NCI-H1930 (cell line): ENCODE measurements at regions not wholly inside any gene's neighbourhood (a gene's known extent, or its start where the extent isn't known, plus 50 kb on each side); places are given as distances from the start of the nearest gene placed in this dataset.
"Not testable (repeated sequence)": the region's sequence is repeated elsewhere in the genome, so short reads cannot be mapped to it uniquely, and the experiment has no call there.

Experiments
- DNase-seq, 2 experiments: peaks; one replicate each; lab custom pipeline; 2025; lab: John Stamatoyannopoulos, UW

DNA sequence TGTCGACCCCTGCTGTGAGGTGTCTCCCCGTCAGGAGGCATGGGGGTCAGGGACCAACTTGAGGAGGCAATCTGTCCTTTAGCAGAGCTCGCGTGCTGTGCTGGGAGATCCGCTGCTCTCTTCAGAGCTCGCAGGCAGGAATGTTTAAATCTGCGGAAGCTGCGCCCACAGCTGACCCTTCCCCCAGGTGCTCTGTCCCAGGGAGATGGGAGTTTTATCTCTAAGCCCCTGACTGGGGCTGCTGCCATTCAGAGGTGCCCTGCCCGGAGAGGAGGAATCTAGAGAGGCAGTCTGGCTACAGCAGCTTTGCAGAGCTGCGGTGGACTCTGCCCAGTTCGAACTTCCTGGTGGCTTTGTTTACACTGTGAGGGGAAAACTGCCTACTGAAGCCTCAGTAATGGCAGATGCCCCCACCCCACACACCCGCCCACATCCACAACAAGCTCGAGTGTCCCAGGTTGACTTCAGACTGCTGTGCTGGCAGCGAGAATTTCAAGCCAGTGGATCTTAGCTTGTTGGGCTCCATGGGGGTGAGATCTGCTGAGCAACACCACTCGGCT is 133.1 kb downstream of the CENPC start:
- DNase-seq, result not testable (repeated sequence)

DNA sequence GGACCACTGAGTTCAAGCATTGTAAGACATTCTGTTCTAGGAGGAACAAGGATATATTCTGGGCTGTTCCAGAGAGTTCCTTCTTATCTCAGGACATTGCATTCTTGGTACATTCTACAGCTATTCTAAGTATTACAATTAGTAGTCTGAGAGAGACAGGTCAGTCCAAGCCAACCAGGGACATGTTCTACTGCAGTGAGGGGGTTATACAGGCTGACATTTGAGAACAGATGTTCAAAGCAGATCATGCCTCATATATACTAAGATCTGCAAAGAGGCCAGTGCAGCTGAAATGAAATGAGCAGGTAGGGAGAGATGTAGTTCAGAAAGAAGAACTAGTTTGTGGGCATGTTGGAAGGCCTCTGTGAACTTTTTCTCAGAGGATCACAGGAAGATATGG is 142.0 kb downstream of the CENPC start:
- no peak for DNase-seq

DNA sequence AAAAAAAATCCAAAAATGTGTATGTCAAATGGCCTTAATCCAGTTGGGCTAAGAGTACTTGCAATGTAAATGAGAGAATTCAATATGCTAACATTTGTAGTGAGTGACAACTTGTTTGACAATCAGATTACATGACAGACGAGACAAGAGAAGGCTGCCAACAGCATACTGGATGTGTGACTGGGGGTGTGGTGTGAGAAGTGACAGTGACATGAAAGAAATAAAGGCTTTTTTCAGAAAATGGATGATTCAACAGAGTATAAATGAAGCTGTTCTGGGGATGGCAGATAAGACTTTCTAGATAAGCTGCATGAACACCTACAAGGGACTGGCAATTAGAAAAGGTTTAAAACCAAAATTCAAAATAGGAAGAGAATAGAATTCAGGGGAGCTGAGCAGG is 143.4 kb downstream of the CENPC start:
- no peak for DNase-seq

DNA sequence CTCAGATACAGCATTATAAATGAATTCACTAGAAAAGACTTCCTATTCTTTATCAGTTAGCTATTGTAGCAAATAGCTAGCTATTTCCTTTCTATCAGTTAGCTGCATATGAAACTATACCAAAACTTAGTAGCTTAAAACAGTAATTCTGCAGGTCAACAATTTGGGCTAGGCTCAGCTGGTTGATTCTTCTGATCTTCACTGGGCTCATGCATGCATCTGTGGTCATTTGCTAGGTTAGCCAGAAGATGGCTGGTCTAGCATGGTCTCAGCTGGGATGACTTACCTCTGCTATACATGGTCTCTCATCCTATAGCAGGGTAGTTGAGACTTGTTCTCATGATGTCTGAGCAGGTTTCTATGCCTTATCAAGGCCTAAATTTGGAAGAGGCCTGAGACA is 147.4 kb downstream of the CENPC start:
- DNase-seq, result no peak

DNA sequence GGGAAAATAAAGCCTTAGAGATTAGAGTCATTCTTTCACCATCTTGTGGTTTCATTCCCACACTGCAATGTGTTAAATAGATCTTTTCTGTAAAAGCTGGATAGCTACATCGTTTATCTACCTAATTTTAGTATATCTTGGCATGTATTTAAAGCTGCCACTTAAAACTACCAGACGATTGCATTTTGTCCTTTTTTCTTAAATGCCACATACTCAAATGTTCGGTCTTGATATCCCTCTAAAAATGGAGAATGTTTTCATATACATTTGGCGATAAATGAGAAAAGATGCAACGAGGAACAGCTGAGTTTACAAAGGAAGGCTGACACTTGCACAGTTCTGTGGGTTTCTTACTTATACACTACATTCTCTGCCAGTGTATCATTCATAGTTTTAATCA is 148.3 kb downstream of the CENPC start:
- no peak for DNase-seq

DNA sequence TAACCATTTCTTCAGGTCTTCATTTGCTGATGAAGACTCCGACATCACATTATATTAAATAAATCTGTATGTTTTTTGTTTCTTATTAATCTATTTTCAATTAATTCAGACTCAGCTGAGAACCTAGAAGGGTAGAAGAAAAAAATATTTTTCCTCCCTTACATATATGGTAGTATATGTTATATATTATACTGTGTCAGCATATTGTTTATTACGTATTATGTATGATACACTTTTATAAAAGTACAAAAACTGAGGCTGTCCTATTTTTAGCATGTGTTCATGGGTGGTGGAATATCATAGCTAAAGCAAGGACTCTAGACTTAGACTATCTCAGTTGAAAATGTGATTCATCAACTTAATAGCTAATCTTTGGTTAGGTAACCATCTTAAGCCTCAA is 149.3 kb downstream of the CENPC start:
- no peak for DNase-seq

DNA sequence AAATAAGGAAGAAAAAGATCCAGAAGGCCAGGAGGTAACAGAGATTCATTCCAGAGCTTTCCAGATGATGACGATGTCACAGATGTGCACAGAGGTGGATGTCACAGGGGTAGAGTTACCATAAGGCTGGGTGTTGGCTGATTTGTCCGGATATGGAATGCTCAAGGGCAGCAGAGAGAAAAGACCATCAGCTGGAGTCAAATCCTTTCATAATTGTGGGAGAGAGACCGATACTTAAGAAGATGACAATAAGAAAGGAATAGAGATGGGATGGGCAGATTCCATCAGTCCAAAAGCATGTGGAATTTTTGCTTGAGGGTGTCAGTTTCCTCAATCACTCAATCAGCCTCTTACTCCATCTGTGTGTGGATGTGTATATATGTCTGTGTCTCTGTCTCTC is 150.4 kb downstream of the CENPC start:
- no peak for DNase-seq

DNA sequence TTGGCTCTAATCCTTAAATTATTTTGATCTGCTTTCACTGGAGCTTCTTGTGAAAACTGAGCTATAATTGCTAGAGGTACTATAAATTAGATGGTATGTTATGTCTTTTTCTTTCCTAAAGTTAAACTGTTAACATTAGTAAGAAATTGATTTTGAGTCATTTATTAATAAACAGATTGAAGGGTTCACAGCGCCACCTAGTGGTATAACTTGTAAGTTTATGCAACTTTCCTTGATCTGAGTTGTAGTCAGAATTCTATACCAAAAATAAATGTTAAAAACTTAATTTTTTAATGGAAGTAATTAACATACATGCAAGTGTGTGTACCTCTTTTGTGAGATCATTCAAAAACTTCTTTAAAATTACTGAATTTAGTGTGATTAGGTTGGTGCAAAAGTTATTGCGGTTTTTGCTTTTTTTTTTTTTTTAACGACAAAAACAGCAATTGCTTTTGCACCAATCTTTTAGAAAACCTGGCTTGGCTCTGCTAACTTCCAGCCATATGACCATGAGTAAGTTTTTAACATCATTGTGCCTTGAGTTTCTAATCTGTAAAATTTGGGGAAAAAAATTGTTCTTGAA is 151.5 kb downstream of the CENPC start:
- DNase-seq, result peak in 1 of 2 experiments; percentile 17

DNA sequence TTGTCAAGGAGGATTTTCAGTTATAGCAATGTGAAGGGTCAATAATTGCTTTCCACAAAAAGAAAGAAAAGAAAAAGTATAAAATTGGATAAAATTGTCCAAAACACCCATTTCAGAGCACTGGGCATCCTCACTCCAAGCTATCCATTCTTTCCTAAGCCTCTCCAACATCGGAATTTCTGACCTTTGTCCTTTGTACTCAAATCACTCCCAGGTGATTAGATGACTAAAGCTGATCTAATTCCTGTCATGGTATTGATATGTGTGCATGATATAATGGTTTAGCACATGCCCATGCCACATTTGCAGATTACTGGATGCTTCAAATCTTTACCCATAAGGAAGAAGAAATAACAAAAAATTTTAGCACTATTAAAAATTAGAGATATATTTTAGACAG is 152.3 kb downstream of the CENPC start:
- DNase-seq, result no peak

DNA sequence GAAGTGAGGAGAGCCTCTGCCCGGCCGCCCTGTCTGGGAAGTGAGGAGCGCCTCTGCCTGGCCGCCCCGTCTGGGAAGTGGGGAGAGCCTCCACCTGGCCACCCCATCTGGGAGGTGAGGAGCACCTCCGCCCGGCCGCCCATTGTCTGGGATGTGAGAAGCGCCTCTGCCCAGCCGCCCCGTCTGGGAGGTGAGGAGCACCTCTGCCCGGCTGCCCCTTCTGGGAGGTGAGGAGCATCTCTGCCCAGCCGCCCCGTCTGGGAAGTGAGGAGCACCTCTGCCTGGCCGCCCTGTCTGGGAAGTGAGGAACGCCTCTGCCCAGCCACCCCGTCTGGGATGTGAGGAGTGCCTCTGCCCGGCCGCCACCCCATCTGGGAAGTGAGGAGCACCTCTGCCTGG is 163.9 kb downstream of the CENPC start:
- not testable (repeated sequence) for DNase-seq

DNA sequence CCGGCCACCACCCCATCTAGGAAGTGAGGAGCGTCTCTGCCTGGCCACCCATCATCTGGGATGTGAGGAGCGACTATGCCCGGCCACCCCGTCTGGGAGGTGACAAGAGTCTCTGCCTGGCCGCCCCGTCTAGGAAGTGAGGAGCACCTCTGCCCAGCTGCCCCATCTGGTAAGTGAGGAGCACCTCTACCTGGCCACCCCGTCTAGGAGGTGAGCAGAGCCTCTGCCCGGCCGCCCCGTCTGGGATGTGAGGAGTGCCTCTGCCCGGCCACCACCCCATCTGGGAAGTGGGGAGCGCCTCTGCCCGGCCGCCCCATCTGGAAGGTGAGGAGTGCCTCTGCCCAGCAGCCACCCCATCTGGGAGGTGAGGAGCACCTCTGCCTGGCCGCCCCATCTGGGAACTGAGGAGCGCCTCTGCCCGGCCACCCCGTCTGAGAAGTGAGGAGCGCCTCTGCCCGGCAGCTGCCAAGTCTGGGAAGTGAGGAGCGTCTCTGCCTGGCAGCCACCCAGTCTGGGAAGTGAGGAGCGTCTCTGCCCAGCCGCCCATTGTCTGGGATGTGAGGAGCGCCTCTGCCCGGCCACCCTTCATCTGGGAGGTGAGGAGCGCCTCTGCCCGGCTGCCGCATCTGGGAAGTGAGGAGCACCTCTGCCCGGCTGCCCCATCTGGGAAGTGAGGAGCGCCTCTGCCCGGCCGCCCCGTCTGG is 164.4 kb downstream of the CENPC start:
- DNase-seq, result not testable (repeated sequence)

DNA sequence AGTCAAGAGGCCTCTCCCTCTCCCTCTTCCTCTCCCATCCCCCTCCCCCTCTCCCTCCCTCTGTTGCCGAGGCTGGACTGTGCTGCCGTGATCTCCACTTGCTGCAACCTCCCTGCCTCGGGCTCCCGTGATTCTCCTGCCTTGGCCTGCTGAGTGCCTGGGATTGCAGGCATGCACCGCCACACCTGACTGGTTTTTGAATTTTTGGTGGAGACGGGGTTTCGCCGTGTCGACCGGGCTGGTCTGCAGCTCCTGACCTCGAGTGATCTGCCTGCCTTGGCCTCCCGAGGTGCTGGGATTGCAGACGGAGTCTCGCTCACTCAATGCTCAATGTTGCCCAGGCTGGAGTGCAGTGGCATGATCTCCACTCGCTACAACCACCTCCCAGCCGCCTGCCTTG is 165.1 kb downstream of the CENPC start:
- no peak for DNase-seq

DNA sequence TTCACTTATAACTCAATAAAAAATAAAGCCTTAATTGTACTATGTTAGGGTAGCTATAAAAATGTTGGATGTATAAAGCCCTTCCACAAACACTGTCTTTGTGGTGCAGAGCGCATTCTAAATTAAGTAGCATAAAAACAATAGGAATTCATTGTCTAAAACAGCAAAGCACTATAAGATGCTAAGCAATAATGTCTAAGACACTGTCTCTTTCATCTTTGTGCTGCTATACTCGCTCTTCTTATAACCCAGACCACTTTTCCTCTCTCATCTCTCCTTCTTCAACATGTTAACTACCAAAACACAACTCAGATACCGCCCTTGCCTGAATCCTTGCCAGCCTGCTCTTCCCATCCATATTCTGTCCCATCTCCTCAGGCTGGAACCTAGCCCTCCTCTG is 170.0 kb downstream of the CENPC start:
- DNase-seq, result no peak

DNA sequence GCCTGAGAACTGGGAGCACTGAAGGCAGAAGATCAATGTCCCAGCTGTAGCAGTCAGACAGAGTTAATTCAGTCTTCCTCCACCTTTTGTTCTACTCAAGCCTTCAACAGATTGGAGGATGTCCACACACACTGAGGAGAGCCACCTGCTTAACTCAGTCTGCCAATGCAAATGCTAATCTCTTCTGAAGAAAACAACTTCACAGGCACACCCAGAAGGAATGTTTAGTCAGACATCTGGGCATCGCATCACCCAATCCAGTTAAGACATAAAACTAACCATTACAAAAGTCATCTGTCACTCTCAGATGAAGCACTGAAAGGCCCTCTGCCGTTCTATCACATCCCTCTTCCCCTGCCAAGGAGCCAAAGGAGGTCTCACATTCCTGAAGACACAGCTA is 173.7 kb downstream of the CENPC start:
- DNase-seq, result no peak

DNA sequence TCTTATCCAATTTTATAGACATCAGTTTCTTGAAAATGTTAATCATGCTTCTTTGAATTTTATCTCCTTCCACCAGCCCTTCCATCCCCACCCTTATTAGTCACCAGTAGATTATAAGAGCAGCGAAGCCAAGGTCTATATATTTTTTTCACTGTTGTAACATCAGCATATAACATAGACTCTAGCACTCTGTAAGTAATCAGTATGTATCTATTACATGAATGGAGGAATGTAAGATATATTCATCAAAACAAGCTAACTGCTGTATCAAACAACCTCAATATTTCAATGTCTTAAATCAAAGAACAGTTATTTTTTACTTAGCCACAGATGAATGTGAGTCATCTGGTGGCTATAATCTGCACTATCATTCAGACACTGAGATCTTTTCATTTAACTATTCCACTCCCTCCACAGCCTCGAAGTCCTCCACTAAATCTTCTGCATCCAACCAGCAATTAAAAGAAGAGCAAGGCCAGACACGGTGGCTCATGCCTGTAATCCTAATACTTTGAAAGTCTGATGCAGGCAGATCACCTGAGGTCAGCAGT is 178.9 kb downstream of the CENPC start:
- no peak for DNase-seq

DNA sequence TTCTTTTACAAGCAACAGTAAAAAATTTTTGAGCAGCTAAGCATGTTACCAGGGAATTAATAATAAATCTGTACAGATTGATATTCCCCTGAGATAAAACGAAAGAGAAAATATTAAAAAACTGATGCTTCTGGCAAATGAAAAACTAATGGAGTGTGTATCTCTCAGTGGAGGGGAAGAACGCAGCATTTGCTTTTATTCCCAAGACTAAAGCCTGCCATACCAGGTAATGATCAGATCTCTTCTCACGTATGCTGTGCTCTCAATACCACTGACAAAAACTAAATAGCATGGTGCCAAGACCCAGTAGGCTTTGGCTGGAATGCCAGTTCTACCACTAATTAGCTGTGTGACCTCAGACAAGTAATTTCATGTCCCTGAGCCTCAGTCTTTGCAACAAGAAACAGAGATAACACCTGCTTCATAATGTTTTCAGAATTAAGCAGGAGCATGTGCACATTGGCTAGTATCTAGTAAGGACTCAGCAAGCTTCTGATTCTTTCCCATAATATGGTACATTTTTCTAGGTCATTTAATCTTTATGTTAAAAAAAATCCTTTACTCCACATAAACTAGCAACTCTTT is 179.6 kb downstream of the CENPC start:
- DNase-seq, result no peak

DNA sequence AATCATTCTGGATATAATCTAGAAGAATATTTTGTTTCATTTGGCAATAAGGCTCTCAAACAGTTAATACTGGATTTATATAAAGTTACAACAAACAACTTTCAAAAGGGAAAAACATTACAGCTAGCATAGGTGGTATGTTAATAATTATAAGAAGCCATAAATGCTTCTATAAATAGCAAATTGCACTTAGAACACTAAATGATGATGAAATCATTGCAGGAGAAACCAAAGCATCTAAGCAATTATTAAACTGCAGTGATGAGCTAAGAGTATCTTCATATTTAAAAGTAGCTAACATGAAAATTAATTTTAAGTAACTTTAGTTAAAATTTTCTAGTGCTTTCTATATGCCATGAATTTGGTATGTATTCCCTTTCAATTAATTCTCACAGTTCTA is 189.5 kb downstream of the CENPC start:
- DNase-seq, result no peak

DNA sequence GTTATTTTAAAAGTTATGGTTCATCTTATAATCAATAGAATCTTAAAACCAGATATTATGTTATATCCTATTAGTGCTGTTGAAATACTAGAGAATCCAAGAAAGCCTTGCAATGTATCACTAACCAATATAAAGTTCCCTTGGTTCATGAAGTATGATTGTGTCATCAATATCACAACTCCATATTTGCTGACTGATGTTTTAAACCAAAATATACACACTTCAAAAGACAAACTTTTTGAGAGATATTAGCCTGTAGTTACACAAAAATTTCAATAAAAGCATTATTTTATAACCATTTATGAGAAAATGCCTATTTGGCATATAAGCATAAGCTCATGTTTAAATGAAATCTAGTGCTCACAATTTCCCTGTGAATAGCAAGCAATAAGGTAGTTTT is 198.6 kb downstream of the CENPC start:
- no peak for DNase-seq

DNA sequence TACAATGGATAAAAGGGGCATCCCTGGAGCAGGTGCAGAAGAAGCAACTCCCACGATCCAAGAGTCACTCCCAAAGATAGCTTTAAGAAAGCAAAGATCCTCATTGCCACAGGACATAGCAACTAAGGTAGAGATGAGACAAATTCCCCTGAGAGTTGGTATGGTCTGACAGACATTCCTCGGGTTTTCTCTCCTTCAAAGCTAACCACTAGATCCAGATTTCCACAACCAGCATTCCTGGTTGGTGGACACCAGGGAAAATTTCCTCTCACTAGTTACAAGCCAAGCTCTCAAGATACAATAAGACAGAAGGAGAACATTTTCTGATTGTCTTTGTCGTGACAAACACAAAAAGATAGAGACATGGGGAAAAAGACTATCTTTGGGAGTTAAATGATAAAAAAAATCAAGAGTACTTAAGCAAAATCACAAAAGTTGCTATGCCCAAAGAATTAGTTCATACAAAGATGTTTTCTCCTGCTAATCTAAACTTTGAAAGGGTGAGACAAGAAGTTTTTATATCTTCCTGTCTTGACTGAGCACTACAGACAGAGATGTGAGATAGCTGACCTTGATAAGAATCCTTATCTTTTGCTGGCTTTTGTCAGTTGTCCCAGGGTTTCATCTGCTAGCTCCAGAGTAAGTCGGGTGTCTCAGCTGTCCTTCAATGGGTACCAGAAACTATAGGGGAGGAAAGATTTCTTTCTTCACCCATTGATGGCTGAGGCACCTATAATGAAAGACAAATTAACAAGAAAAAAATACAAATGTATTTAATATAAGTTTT is 200.5 kb downstream of the CENPC start:
- DNase-seq, result no peak

DNA sequence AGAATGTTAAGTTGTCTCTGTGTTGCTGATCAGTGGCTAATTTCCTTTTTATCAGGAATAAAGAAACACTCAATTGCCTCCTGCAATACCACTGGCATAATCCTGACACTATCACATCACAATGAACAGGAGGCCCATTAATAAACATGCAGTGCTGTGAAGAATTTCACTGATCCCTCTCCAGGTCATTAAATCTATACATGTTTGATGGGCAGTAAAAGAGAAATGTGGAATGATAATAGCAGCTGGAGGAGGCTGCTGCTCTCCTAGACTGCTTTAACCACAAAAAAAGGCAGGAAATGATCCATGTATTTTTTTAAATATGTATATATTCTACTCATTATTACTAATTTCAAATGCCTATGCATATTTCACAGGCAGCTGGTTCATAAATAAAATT is 202.1 kb downstream of the CENPC start:
- DNase-seq, result no peak

DNA sequence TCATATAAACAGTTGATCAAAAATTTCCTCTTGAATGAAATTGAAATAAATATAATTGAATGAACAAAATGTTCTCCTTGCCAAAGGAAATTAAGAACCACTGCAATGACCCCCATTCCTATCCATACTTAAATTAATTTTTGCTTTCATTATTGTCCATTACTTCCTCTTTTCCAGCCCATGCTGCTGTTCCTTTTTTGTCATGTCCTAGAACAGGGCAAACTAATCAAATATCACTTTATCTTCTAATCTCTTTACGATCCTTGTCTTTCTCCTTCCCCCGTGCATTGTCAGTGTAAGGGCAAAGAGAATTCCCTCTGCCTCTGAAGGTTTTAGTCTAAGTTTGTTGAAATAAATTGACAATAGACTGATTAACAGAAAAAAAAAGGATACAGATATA is 203.0 kb downstream of the CENPC start:
- no peak for DNase-seq

DNA sequence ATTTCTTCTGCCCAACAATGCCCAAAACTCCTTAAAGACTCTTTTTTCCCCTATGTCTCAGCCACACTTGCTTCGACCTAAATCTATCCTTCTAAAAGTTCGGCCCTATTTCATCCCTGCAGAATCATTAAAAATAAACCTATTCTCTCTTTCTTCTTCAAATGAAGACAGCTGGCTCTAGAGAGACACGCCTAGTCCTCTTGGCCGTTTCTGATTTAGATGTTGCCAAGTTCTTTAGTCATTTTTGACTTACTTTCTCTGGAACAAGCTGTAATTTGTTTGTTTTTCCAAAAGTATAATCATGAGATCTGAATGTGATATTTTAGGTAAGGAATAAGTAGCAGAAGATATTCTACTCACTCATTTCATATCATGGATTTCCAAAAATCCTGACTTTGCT is 211.6 kb downstream of the CENPC start:
- DNase-seq, result no peak
